ENCODE measurements at regions not wholly inside any gene's neighbourhood (a gene's known extent, or its start where the extent isn't known, plus 50 kb on each side); places are given as distances from the start of the nearest gene placed in this dataset.

DNA sequence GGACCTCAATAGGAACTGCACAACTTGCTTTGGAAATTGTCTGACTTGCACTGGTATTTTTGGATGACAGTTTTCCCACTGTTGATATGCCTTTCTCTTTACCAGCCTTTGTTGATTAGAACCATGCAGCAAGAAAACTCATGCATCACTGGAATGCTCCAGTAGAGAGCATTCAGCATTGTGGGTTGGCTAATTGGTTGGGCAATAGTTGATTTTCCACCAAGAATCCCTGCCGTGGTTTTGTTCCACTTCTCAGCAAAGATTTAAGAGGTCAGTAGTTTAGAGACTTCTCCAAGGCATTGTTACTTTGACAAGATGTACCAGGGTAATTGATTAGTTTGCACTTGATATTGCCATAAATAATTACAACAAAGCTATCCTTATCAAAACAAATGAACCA lies 260.0 kb downstream of the DHX35 start:
- no peak overlapping the region for H4K5ac ChIP-seq (ENCODE audit: insufficient read length, low read depth, low read length)
- H2BK20ac ChIP-seq (ENCODE audit: low read length) = no peak overlapping the region
- H3K79me2 ChIP-seq (ENCODE audit: control insufficient read depth in 1 of 2, insufficient read depth in 2 of 2, low read length in 2 of 2) = no peaks in the 10 kb centered on the region
- no peak overlapping the region for H3K27ac ChIP-seq (ENCODE audit: low read depth, low read length)
- H2AFZ ChIP-seq (ENCODE audit: low read length) = no peak overlapping the region
- no peak overlapping the region for H3K18ac ChIP-seq (ENCODE audit: extremely low read depth, low read length)
- peak; percentile 24 for FAIRE-seq
- no peak overlapping the region for H2BK12ac ChIP-seq (ENCODE audit: low read depth, low read length)
- H3K4ac ChIP-seq (replicated peaks; ENCODE audit: insufficient read length, low read depth, low read length) = no peak overlapping the region
- no peak overlapping the region for H3K9ac ChIP-seq (replicated peaks in 1 of 4; ENCODE audit: extremely low read depth in 1 of 4, low read depth in 3 of 4, low read length in 3 of 4)
- no peak overlapping the region for H2BK15ac ChIP-seq (ENCODE audit: low read length)
- no peaks in the 10 kb centered on the region for H3K4me1 ChIP-seq (replicated peaks in 1 of 4; ENCODE audit: control insufficient read depth in 3 of 4, insufficient read depth in 4 of 4, low read length in 3 of 4)
- no peak overlapping the region for H4K8ac ChIP-seq (ENCODE audit: extremely low read depth, insufficient read depth, low read length)
- H3K4me2 ChIP-seq (ENCODE audit: insufficient read depth in 1 of 2, low read depth in 2 of 2, low read length in 2 of 2) = no peak overlapping the region
- CTCF ChIA-PET (ENCODE audit: partially characterized antibody) = interaction anchor here (0.8 to 1.8 kb wide), 2 partner anchors 43 to 478 kb away, joined by 3 to 4 read pairs; no protein-coding TSS in a partner anchor
- no peaks in the 10 kb centered on the region for H4K20me1 ChIP-seq (replicated peaks in 1 of 2; ENCODE audit: control insufficient read depth in 1 of 2, insufficient read depth in 2 of 2, low read length in 2 of 2)
- H3K14ac ChIP-seq (ENCODE audit: insufficient read length) = no peak overlapping the region
- no peak overlapping the region for H2AK5ac ChIP-seq (ENCODE audit: low read depth, low read length)
- no peaks in the 10 kb centered on the region for H3K9me3 ChIP-seq (ENCODE audit: insufficient read depth in 2 of 2, low read depth in 1 of 2, low read length in 1 of 2)
- H2BK5ac ChIP-seq (ENCODE audit: low read depth, low read length) = no peak overlapping the region
- POLR2A ChIA-PET (ENCODE audit: partially characterized antibody) = no interaction called here
- no peak overlapping the region for H3K23ac ChIP-seq (ENCODE audit: insufficient read length)
- no peak for DNase-seq (ENCODE audit: low read depth in 1 of 2, low spot score in 2 of 2)
- H3K56ac ChIP-seq (replicated peaks; ENCODE audit: insufficient read length, low read depth, low read length) = no peak overlapping the region
- H3K79me1 ChIP-seq (ENCODE audit: low read depth, low read length) = no peaks in the 10 kb centered on the region
- H3K4me3 ChIP-seq (ENCODE audit: extremely low read depth in 1 of 4, insufficient read depth in 2 of 4, low read depth in 3 of 4, low read length in 4 of 4) = no peak overlapping the region
- H3K36me3 ChIP-seq (ENCODE audit: control insufficient read depth in 2 of 4, insufficient read depth in 4 of 4, low read length in 3 of 4) = no peaks in the 10 kb centered on the region
- H2BK120ac ChIP-seq (replicated peaks; ENCODE audit: low read depth, low read length) = no peak overlapping the region
- 79% methylated on average over 1 of the region's 1 CpG; no CpG with 5 or more reads in 1 of the 2 experiments for WGBS, 2 experiments (ENCODE audit: extremely low coverage in 1 of 2, insufficient coverage in 1 of 2, insufficient read length in 1 of 2, insufficient replicate concordance in 2 of 2, low coverage in 1 of 2, low lambda C conversion rate in 2 of 2, missing lambda C conversion rate in 1 of 2)
- no peaks in the 10 kb centered on the region for H3K23me2 ChIP-seq (ENCODE audit: low read depth, low read length)
- no peaks in the 10 kb centered on the region for H3K27me3 ChIP-seq (replicated peaks in 1 of 4; ENCODE audit: control insufficient read depth in 3 of 4, extremely low read depth in 1 of 4, insufficient read depth in 3 of 4, low read length in 3 of 4)
- H4K91ac ChIP-seq (replicated peaks; ENCODE audit: insufficient read length, low read length) = no peak overlapping the region
- TF ChIP-seq RAD21 (IDR thresholded peaks at IDR 0.05 in 1 of 2, conservative IDR thresholded peaks at IDR 0.05 in 1 of 2; ENCODE audit: low read depth in 2 of 2, low read length in 2 of 2) = no peak
- no peak for TF ChIP-seq SP1 (IDR thresholded peaks at IDR 0.05; ENCODE audit: low read depth, low read length)
- no peak for TF ChIP-seq HDAC6 (IDR thresholded peaks at IDR 0.05; ENCODE audit: low read depth, low read length)
- no peak for TF ChIP-seq CBX8 (IDR thresholded peaks at IDR 0.05; ENCODE audit: borderline replicate concordance, low read depth, low read length)
- TF ChIP-seq CEBPB (IDR thresholded peaks at IDR 0.05; ENCODE audit: low read depth, low read length) = peak; percentile 85
